Adrenal gland (tissue), 5 donors: ENCODE measurements at regions not wholly inside any gene's neighbourhood (a gene's known extent, or its start where the extent isn't known, plus 50 kb on each side); places are given as distances from the start of the nearest gene placed in this dataset.

Experiments used
- POLR2A ChIP-seq, 2 donors: fragments of 450-650 bp; IDR thresholded peaks; one replicate each; pipeline ENCODE4 v1.6.1; 2017; ENCODE audit warnings: antibody characterized with exemption in 2 of 2, mild to moderate bottlenecking in 2 of 2, moderate library complexity in 1 of 2
- TF ChIP-seq, protein P1 (sequence below), 6 experiments: fragments of 450-650 bp in 4 of 6; fragments of 200-600 bp in 2 of 6; sonication (generic) in 1 of 6; IDR thresholded peaks; 1 replicate in 5 of 6; 2 replicates in 1 of 6; pipeline versions ENCODE4 v1.5.1 to v1.8.0; 2016 to 2021; ENCODE audit warnings: antibody characterized with exemption in 6 of 6, mild to moderate bottlenecking in 2 of 6, moderate library complexity in 1 of 6
- donor health status: DM: no; HTN: no; CAD: no.

DNA sequence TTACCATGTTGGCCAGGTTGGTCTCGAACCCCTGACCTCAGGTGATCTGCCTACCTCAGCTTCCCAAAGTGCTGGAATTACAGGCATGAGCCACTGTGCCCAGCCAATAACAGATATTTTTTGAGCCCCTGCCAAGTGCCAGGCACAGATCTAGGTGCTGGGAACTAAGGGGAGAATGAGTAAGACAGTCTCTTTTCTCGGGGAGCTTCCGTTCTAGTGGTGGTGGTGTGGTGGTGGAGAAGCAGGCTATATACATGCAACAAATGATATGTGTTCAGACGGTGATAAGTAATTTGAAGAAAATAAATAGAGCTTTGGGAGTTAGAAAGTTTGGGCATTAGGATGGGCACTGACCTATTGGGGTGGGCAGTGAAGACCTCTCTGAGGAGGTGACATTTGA is 76.7 kb upstream of the VKORC1L1 start:
- TF ChIP-seq, protein P1, sequence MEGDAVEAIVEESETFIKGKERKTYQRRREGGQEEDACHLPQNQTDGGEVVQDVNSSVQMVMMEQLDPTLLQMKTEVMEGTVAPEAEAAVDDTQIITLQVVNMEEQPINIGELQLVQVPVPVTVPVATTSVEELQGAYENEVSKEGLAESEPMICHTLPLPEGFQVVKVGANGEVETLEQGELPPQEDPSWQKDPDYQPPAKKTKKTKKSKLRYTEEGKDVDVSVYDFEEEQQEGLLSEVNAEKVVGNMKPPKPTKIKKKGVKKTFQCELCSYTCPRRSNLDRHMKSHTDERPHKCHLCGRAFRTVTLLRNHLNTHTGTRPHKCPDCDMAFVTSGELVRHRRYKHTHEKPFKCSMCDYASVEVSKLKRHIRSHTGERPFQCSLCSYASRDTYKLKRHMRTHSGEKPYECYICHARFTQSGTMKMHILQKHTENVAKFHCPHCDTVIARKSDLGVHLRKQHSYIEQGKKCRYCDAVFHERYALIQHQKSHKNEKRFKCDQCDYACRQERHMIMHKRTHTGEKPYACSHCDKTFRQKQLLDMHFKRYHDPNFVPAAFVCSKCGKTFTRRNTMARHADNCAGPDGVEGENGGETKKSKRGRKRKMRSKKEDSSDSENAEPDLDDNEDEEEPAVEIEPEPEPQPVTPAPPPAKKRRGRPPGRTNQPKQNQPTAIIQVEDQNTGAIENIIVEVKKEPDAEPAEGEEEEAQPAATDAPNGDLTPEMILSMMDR (IDR thresholded peaks at IDR 0.05): no peak
- no peak for TF ChIP-seq POLR2A (IDR thresholded peaks at IDR 0.05)
